VCaP (cell line): ENCODE measurements at regions not wholly inside any gene's neighbourhood (a gene's known extent, or its start where the extent isn't known, plus 50 kb on each side); places are given as distances from the start of the nearest gene placed in this dataset.

ENCODE experiments used
- H3K27ac ChIP-seq: fragments of 450-650 bp; 2 replicates; pipeline ENCODE4 v1.5.1; 2017
- TF ChIP-seq, protein P1 (sequence below): fragments of 450-650 bp; conservative IDR thresholded peaks from 2 replicates; pipeline ENCODE4 v1.5.1; 2017; ENCODE audit warnings: mild to moderate bottlenecking, moderate library complexity

DNA sequence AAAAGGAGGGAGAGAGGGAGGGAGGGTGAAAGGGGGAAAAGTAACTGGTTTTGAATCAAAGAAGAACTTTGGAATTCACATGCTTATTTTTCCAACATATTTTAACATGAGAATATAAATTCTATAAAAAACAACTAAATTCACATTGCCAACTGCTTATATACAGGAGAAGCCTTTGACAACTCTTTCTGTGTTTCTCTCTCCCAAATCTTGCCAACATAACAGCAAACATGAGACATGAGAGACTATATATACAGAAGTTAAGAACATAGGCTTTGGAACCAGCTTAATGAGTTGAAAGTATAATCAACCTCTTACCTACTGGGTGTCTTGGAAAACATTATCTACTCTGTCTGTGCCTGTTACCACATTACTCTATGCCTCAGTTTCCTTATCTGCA is 493.3 kb downstream of the RFC3 start:
- TF ChIP-seq, protein P1, sequence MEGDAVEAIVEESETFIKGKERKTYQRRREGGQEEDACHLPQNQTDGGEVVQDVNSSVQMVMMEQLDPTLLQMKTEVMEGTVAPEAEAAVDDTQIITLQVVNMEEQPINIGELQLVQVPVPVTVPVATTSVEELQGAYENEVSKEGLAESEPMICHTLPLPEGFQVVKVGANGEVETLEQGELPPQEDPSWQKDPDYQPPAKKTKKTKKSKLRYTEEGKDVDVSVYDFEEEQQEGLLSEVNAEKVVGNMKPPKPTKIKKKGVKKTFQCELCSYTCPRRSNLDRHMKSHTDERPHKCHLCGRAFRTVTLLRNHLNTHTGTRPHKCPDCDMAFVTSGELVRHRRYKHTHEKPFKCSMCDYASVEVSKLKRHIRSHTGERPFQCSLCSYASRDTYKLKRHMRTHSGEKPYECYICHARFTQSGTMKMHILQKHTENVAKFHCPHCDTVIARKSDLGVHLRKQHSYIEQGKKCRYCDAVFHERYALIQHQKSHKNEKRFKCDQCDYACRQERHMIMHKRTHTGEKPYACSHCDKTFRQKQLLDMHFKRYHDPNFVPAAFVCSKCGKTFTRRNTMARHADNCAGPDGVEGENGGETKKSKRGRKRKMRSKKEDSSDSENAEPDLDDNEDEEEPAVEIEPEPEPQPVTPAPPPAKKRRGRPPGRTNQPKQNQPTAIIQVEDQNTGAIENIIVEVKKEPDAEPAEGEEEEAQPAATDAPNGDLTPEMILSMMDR, result no peak
- no peak overlapping the region for H3K27ac ChIP-seq

DNA sequence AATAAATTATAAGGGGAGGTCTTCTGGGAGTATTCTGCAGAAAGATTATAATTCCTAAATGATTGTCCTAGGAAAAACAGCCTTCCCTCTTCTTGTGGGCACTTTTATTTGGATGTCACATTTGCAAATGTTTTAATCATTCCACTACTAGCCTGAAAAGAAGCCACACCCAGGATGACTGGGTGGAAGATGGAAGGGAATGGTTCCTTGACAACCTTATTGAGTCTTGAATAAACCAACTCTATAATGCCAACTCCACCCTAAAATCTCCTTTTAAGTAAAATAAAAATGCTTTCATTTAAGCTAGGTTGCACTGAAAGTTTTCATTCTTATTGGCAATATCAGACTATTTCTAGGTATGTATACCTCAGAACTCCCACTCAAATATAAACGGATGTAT is 494.6 kb downstream of the RFC3 start:
- H3K27ac ChIP-seq, result no peak overlapping the region

DNA sequence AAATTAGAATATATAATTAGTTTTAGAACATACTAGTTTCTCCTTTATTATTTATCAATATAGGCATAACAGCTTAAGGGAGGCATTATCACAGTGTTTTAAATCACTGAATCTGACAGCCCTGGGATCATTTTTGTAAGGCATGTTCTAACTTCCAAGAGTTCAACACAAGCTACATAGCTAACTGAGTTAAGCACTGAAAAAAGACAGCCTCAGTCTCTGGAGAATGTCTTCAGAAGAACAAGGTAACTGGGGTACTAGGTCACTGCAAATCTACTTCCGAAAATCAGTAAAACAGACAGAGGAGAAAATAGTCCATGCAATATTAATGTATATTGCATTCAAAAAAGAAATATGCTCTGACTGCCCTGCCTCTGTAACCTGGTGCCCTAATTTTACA is 502.1 kb downstream of the RFC3 start:
- TF ChIP-seq, protein P1, result no peak
- H3K27ac ChIP-seq, result no peak overlapping the region

More for the DNA sequence above, 494.6 kb downstream of the RFC3 start:
- TF ChIP-seq, protein P1, result no peak

DNA sequence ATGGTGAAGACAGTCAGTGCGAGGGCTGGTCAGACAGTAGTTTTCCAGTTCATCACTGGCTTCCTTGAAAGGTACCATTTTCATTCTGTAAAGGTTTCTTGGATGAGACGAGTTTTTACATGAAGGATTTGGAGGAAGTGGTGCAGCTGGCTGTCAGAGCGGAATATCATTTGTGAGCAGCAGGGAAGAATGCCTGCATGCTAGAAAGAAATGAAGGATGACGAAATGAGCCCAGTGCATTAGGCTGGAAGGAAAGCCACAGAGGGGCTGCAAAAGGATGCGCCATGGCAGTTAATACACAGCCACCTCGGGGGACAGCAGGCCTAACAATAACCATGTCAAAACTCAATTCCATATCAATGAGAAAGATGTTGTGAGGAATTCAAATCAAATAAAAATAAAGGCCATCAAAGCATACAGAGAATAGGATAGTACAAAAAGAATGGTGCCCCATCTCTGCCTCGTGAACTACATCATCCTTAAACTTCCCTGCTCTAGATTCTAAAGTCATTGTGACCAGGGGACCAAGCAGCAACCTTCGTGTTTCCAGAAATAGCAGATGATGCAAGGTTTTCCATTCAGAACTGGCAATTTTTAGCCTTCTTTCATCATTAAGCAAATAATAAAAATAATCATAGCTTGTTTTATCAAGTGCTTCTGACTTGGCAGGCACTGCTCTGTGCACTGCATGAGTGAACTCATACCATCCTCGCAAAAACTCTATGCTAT is 504.2 kb downstream of the RFC3 start:
- no peak overlapping the region for H3K27ac ChIP-seq
- TF ChIP-seq, protein P1, result no peak

DNA sequence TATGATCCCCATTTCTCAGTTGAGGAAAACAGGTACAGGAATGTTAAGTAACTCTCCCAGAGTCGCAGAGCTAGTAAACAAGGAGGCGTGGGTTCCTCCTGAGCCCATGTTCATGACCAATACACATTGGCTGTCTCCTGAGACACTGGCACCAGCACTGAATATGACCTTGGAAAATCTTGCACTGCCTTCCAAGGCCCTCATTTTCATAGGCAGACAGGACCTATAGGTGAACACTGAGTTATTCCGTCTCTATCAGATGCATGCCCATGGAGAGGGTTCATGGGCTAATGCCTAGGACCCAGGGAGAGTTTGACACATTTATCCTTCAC is 504.8 kb downstream of the RFC3 start:
- H3K27ac ChIP-seq, result no peak overlapping the region
- TF ChIP-seq, protein P1, result no peak

DNA sequence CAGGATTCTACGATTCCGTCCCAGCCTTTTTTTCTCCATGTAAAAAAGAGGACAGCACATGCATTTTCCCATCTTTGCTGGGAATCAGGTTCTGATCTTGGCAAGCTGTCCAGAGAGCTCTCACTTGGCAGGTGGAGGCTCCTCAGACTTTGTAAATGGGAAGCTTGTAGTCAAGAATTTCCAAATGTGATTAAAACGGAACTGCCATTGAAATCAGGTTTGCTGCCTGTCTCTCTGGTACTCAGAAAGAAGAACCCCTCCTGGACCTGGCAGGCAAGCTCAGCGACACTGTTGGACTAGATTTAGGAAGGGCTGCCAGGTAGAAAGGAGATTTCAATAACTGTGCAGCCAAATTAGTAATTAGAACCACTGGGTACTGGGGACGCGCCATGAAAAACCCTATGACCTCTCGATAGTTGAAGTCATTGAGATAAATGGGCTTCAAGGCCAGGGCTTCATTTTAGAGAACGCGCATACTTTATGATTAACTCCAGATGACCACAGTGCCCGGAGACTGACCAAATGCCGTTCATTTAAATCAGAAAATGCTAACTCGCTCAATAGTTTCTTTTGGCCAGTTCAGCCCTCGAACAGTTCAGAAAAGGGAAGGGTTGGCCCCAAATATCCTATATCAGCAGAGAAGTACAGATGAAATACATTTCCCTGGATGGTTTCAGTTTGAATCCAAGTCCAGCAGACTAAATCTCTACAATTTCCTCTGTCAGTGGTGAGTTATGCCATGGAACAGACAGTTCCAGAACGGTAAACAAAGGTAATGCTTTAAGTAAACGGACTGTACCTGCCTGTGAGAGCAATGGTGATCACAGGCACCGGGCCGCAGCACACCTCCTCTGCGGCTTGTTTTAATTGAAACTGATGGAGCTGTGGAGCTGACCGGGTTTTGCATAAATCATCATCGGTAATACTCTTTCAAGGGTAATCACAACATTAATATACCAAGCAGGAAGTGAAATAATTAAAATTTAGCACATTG is 517.4 kb downstream of the RFC3 start:
- TF ChIP-seq, protein P1, result no peak
- H3K27ac ChIP-seq, result peak overlapping the region; percentile 92

DNA sequence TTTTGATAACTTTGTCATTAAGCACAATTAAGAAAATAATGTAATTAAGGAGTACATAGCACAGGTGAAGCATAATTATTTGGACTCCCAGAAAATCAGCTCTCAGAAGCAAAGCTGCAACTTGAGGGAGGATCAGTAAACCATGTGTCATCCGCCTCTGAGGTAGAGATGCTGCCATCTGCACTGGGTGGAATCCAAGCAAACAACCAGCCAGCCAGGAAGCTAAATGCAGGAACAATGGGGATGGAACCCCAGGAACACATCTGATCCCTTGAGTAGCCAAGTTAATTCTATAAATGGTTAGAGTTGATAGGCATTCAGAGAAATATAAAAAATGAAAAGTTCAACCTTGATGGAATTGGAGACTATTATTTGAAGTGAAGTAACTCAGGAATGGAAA is 520.2 kb downstream of the RFC3 start:
- TF ChIP-seq, protein P1, result no peak
- peak overlapping the region; percentile 92; the same call in 1 of the 2 replicates for H3K27ac ChIP-seq
